NCI-H1105 (cell line): ENCODE measurements at regions not wholly inside any gene's neighbourhood (a gene's known extent, or its start where the extent isn't known, plus 50 kb on each side); places are given as distances from the start of the nearest gene placed in this dataset.
"Not testable (repeated sequence)": the region's sequence is repeated elsewhere in the genome, so short reads cannot be mapped to it uniquely, and the experiment has no call there.

Experiments
- DNase-seq: peaks from one replicate; lab custom pipeline; 2025; lab: John Stamatoyannopoulos, UW

DNA sequence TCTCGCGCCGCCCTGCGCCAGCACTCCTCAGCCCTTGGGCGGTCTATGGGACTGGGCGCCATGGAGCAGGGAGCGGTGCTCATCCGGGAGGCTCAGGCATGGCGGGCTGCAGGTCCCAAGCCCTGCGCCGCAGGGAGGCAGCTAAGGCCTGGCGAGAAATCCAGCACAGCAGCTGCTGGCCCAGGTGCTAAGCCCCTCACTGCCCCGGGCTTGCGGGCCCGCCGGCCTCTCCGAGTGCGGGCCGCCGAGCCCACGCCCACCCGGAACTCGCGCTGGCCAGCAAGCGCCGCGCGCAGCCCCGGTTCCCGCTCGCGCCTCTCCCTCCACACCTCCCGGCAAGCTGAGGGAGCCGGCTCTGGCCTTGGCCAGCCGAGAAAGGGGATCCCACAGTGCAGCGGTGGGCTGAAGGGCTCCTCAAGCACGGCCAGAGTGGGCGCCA, 1517.2 kb downstream of the GRIK2 start:
- DNase-seq, result not testable (repeated sequence)

DNA sequence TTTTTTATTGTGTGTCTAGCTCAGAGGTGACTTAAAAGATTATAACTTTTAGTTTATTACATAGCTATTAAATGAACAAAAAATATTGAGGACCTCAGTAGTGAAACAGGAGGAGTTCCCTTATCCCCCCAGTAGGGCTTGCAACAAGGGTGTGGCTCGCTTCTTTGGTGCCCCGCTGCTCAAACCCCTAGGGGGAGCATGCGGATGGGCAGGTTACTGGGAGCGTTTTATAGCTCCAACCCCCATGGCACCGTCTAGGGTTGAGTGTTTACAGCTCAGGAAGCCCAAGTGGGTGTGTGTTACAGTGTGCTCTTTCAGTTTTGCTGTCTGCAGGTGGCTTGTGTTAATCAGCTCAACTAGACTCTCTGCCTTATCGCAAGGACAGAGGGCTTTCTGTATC, 1513.7 kb downstream of the GRIK2 start:
- DNase-seq, result no peak

DNA sequence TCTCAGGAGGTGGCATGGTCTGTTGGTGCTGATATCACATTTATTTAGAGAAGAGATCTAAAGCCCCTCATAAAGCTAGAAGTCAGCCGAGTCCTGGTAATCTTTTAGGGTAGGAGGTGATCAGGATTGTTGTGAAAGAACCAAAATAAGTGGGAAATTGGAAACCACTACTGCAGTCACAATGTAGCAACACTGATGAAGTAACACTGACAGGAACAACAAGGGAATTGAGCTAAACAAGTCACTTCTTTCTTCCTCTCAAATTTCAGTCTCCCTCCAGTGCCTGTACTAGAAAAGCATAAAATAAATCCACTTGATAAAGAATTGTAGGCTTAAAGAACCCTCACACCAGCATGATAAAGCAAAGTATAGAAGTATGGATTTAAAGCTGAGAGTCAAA, 1509.0 kb downstream of the GRIK2 start:
- DNase-seq, result no peak

DNA sequence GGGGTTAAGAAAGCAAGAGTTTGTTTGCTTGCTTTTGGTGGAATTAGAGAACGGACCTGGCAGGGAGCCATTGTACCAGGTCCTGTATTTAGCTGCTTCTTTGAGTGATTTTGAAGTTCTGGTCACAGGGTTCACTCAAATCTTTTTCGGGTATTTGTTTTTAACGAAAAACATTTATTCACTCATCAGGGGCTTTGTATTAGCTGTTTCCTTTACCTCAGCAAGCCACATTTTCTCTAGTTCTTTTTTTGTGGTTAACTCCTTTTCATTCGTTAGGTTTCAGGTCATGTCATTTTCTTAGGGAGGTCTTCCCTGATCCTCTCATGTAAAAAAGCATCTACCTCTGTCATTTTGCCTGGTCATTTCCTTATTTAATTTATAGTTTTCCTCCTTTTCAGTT, 1502.2 kb downstream of the GRIK2 start:
- no peak for DNase-seq

DNA sequence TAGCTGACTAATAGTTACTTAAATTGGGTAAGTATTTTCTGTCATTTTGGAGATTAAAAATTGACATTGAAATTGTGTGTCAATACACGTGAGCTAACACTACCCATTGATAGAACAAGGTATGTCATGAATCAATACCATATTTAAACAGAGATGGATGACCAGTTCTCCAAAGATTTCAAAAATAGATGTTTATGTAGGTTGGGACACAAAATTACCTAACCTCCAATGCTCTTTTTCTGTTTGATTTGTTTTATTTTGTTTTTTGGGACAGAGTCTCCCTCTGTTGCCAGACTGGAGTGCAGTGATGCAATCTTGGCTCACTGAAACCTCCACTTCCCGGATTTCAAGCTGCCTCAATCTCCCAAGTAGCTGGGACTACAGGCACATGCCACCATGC, 1491.7 kb downstream of the GRIK2 start:
- no peak for DNase-seq

DNA sequence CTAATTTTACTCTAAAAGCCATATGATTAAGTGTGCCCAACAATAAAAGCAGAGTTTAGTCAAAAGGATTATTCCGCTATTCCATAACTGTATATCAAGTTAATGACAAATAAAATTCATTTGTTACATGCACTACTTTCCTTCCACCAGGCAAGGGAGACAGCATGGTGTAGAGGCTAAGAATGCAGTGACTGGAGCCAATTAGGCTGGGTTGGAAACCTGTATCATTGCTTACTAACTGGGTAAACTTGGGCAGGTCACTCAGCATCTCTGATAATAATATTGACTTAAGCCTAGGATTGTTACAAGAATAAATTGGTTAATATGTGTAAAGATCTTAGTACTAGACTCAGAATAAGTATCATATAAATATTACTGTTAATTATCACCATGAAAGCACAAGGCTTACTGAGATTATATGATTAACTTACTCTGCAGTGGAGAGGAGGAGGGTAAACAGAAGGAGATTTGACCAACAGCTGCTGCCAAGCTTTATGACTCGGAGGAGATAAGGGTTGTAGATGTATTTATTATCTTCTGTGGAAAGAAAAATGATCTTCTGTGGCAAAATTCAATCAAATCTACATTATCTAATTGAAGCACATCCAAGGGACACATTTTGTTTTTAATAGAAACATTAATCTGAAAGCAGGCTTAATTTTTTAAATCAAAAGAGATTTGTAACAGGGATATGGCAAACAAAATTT, 1459.9 kb downstream of the GRIK2 start:
- DNase-seq, result no peak

DNA sequence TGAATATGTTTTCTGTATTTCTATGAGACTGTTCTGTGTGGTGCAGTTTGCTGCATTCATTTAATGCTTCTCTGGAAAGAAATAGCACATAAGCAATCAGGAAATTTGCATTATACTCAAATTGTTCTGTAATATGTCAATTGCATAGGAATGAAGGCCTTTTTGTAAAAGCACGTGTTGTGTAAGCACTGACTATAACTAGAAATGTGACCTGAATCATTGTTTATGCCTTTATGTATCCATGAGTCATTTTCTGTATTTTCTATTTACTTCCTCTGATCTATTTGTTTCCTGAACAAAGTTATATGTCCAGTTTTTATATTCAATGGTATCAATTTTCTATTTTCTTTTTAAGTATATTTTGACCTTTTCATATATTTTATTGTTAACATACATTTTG, 1455.3 kb downstream of the GRIK2 start:
- DNase-seq, result no peak

DNA sequence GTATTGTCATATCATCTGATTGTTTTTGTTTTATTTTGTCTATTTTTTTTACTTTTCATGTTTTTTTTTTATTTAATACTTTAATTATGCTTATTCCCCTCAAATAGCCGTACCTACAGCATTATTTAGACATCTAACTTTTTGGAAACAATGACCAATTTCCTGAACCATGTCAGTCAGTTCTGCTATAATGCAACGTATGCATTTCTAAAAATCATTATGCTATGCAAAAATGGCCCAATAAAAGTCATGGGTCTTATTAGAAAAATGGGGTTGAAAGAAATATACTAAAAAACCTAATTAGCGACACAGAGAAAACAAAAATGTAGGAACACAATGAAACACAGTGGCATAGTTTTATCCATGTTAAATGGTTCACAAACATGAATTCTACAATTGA, 1454.7 kb downstream of the GRIK2 start:
- no peak for DNase-seq

DNA sequence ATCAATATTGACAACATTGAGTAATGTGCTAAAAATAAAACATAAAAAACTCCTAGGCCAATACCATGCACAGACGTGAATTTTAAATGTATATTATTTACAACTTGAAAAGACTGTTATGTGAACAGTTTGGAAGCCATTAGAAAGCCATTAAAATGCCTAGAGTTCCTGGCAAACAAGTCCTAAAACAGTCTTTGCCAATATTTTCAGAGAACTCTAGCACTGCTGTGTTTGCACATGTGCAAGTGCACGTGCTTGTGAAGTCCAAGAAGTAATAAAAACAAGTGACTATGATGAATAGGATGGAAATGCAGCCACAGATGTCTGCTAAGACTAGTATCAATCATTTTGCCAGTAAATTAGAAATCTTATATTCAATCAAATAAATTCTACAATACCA, 1447.6 kb downstream of the GRIK2 start:
- no peak for DNase-seq

DNA sequence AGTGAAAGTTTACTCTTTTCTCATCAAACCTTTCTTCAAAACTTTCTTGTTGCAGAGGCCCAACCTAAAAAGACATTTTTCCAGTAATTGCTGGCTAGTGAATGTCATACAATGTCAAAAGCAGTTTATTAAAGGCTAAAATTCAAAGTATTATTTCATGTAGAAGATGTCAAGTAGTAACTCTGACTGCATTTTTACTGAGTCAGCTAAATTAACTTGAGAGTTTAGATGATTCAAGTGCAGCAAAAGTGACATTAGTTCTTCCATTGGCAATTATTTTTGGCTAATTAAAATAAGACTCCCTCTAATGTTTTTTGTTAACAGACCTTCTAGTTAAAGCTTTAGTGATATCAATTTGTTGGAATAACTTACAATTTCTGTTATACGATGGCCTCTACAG, 1438.5 kb downstream of the GRIK2 start:
- no peak for DNase-seq

DNA sequence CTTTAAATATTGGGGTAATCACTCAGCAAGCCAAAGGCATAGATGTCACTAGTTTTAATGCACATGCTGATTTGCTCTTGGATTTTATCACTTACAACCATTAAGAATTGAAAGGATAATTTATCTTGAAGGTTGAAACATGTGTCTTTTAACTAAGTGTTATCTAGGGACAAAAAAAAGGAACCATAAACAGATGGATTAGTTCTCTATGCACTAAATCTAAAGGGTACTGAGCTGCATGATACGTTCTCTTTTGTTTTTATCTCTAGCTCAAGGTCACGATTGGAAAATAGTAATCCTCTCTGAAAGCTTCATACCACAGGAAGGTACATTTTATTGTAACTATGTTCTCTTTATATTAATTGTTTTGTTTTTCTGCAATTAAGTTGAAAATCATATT, 1426.6 kb downstream of the GRIK2 start:
- DNase-seq, result no peak

DNA sequence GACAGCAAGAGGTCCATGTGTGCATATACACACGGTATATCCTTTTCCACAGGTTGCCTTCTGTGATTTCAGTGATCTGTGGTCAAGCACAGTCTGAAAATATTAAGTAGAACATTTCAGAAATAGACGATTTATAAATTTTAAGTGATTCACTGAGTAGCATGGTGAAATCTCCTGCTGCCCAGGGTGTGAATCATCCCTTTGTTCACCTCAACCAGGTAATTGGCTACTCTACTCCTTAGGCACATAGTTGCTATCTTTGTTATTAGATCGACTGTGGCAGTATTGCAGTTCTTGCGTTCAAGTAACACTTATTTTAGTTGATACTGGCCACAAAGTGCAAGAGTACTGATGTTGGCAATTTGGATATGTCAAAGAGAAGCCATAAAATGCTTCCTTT, 1421.7 kb downstream of the GRIK2 start:
- no peak for DNase-seq

DNA sequence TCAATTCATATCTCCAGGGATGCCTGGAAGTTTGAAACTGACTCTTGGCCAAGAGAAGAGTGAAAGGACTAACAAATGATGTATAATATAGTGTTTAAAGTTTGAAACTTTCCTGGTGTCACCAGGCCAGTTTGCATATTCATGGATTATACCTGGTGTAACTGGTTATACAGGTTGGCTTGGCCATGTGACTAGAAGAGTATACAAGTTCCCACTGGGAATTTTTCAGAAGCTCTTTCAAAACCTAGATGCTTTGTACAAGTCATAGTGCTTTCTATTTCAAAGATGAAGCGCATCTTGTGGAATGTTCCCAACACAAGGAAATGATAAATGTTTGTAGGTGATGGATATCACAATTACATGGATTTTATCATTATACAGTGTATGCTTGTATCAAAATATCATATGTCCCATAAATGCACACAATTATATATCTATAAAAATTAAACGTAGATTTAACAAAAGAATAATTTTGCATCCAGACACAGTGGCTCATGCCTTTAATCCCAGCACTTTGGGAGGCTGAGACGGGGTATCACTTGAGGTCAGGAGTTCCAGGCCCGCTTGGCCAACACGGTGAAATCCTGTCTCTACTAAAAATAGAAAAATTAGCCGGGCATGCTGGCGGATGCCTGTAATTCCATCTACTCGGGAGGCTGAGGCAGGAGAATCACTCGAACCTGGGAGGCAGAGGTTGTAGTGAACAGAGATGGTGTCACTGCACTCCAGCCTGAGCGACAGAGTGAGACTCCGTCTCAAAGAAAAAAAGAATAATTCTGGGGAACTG, 1420.2 kb downstream of the GRIK2 start:
- DNase-seq, result no peak

DNA sequence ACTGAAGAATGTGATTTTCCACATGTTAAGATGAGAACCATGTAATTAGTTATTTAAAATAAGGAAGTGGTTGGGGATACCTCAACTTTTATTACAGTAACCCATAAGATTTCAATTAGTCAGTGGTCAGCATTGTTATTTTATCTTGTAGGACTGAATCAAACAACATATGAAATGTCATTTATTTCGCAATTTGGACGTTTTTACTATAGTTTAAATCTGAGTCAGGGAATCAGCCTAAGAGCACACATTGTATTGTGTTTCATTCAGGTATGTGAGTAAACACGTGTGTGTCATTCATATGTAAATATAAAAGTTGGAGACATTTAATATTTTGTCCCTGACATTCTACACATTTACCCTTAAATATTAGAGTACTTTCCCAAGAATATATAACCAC, 1418.7 kb downstream of the GRIK2 start:
- no peak for DNase-seq

DNA sequence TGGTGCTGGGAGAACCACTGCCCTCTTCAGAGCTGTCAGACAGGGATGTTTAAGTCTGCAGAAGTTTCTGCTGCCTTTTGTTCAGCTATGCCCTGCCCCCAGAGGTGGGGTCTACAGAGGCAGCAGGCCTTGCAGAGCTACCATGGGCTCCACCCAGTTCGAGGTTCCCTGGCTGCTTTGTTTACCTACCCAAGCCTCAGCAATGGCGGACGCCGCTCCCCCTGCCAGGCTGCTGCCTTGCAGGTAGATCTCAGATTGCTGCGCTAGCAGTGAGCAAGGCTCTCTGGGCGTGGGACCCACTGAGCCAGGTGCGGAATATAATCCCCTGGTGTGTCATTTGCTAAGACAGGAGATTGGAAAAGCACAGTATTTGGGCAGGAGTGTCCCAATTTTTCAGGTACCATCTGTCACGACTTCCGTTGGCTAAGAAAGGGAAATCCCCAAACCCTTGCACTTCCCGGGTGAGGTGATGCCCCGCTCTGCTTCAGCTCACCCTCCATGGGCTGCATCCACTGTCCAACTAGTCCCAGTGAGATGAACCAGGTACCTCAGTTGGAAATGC, 1415.5 kb downstream of the GRIK2 start:
- DNase-seq, result not testable (repeated sequence)

DNA sequence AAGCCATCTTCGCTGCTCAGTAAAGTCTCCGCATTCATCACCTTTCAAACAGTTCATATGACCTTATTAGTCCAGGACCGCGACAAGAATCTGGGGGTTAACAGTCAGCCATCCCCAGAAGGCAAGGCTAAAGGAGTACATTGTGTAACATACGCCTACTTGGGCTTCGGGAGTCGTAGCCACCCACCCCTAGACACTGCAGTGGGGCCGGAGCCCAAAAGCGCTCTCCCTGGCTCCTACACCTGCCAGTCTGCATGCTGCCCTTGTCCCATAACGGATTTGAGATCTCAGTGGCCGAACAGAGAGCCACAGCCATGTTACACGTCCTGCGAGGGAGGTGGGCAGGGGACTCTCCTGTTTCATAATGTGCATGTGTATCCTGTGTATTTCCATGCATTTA, 1405.5 kb downstream of the GRIK2 start:
- DNase-seq, result no peak

DNA sequence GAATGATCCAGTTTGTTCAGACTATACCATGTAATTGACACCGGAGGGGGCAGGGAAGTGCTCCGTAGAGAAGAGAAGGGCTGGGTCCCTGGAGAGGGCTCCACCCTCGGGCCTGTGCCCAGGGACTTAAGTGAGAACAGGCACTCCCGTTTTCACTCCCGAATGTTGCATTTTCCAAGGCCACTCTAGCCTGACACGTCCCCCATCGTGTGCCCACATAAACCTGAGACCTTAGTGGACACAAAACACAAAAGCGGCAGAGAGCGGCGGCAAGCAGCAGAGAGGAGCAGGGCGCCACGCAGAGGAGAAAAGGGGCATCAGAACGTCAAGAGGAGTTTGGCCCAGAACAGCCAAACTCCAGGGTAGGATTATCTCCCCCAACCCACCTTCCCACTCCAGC, 1405.1 kb downstream of the GRIK2 start:
- DNase-seq, result no peak

DNA sequence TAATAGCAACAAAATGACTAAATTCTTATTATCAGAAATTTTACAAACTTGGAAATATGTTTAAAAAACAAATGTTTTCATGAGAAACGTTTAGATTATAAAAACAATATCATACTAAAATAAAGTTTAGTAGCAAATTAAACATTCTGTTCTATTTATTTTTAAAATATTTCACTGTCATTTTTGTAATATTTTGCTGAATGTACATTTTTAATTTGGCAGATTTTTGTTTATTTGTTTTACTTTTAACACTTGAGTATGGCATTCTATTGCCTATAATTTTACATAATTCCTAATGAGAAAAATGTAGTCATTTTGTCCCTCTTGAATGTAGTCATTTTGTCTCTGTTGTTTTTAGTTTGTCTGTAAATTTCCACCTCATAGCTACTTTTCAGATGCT, 1400.2 kb downstream of the GRIK2 start:
- DNase-seq, result no peak

DNA sequence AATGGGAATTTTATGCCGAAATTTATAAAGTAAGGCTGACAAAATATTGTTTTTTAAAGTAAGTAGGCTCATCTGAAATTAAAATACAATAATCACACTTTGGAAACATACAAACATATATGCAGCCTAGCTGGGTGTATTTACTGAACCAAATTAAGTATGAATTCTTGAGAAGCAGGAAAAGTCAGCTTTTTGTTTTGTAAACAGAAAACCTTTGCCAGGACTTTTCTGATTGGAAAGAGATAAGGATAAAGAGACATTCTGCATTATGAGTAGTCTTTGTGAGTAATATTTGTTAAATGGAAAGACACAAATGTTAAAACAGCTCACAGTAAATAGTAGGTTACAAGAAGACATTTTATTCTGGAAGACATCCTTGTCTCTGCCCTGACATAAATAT, 1380.8 kb downstream of the GRIK2 start:
- DNase-seq, result no peak

DNA sequence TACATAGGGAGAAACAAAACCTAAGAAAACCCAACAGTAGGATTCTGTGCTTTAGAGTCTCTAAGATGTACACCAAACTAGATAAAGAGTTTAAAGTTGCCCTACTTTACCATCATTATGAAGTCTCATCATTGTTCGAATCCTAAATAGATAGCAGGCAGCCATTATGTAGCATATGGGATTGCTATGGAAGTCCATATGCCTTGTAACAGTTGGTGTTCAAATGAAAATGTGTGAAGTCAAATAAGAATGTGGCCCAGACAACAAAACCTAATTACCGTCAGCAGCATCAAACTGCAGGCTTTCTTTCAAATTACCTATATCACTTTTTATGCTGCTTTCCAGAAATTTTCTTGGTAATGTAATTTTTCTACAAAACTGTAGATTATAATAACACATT, 1380.1 kb downstream of the GRIK2 start:
- DNase-seq, result no peak

DNA sequence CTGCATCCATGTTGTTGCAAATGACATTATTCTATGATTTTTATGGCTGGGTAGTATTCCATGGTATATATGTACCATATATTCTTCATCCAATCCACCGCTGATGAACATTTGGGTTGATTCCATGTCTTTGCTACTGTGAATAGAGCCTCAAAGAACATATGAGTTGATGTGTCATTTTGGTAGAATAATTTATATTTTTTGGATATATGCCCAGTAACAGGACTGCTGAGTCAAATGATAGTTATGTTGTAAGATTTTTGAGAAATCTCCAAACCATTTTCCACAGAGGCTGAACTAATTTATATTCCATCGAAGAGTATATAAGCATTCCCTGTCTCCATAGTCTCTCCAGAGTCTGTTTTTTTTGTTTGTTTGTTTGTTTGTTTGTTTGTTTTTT, 1373.5 kb downstream of the GRIK2 start:
- no peak for DNase-seq

DNA sequence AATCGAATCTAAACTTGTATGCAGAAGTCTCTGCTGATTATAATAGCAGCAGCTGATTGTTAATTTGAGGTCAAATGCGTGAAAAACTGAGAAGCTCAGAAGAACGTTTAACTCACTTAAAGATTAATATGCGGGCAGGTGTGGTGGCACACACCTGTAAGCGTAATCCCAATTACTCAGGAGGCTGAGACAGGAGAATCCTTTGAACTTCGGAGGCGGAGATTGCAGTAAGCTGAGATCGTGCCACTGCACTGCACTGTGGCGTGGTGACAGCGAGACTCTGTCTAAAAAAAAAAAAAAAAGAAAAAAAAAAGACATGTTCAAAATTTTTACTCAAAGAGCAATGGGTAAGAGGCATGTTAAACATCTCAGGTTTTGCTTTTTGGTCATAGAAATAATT, 1370.8 kb downstream of the GRIK2 start:
- no peak for DNase-seq

DNA sequence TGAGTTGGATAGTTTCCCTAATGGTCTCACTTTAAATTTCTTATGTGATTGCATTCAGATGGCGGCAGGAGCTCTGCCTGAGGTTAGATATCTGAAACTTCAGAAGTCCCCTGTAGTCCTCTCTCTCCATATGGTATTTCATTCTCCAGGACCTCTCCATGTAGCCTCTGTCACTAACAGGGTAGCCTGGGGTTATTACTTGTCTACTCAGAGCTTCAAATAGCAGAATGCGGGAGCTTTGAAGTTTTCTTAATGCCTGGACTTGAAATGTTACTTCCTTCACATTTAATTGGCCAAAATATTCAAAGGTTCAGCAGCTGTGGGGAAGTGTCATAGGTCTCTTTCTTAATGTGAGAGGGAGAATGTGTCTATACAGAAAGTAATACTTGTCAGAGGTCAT, 1370.4 kb downstream of the GRIK2 start:
- no peak for DNase-seq
